ENCODE measurements at regions not wholly inside any gene's neighbourhood (a gene's known extent, or its start where the extent isn't known, plus 50 kb on each side); places are given as distances from the start of the nearest gene placed in this dataset.

- no peak for DNase-seq (ENCODE audit: low read depth in 2 of 2)
Observed at GRCh38 chr1:216823731-216824130, 100.5 kb upstream of the ESRRG start.

- DNase-seq (ENCODE audit: low read depth in 2 of 2): no peak
Observed at GRCh38 chr1:216822480-216822879, 99.3 kb upstream of the ESRRG start.

GRCh38 chr1:216820345-216820744, 97.1 kb upstream of the ESRRG start:
- no peak for DNase-seq (ENCODE audit: low read depth in 2 of 2)

- no peak for DNase-seq (ENCODE audit: low read depth in 2 of 2)
Observed at GRCh38 chr1:216818284-216818683, 95.1 kb upstream of the ESRRG start.

GRCh38 chr1:216815260-216816131, 92.3 kb upstream of the ESRRG start:
- DNase-seq (ENCODE audit: low read depth in 2 of 2): peak in 1 of 2 donors; percentile 43

- no peak for DNase-seq (ENCODE audit: low read depth in 2 of 2)
Observed at GRCh38 chr1:216814576-216815259, 91.5 kb upstream of the ESRRG start.

- no peak for DNase-seq (ENCODE audit: low read depth in 2 of 2)
Observed at GRCh38 chr1:216812966-216813365, 89.7 kb upstream of the ESRRG start.

GRCh38 chr1:216809649-216810048, 86.4 kb upstream of the ESRRG start:
- no peak for DNase-seq (ENCODE audit: low read depth in 2 of 2)

- no peak for DNase-seq (ENCODE audit: low read depth in 2 of 2)
Observed at GRCh38 chr1:216807696-216808095, 84.5 kb upstream of the ESRRG start.

- no peak for DNase-seq (ENCODE audit: low read depth in 2 of 2)
Observed at GRCh38 chr1:216805953-216806352, 82.7 kb upstream of the ESRRG start.

GRCh38 chr1:216805233-216805632, 82.0 kb upstream of the ESRRG start:
- no peak for DNase-seq (ENCODE audit: low read depth in 2 of 2)

- DNase-seq (ENCODE audit: low read depth in 2 of 2): no peak
Observed at GRCh38 chr1:216804111-216804510, 80.9 kb upstream of the ESRRG start.

- no peak for DNase-seq (ENCODE audit: low read depth in 2 of 2)
Observed at GRCh38 chr1:216794586-216794985, 71.4 kb upstream of the ESRRG start.

- no peak for DNase-seq (ENCODE audit: low read depth in 2 of 2)
Observed at GRCh38 chr1:216793973-216794372, 70.7 kb upstream of the ESRRG start.

GRCh38 chr1:216793303-216793702, 70.1 kb upstream of the ESRRG start:
- DNase-seq (ENCODE audit: low read depth in 2 of 2): no peak

- no peak for DNase-seq (ENCODE audit: low read depth in 2 of 2)
Observed at GRCh38 chr1:216788671-216789070, 65.4 kb upstream of the ESRRG start.

GRCh38 chr1:216785737-216786136, 62.5 kb upstream of the ESRRG start:
- DNase-seq (ENCODE audit: low read depth in 2 of 2): no peak

GRCh38 chr1:216785221-216785620, 62.0 kb upstream of the ESRRG start:
- no peak for DNase-seq (ENCODE audit: low read depth in 2 of 2)

GRCh38 chr1:216779686-216780085, 56.5 kb upstream of the ESRRG start:
- no peak for DNase-seq (ENCODE audit: low read depth in 2 of 2)

GRCh38 chr1:216778737-216779136, 55.5 kb upstream of the ESRRG start:
- DNase-seq (ENCODE audit: low read depth in 2 of 2): no peak

GRCh38 chr1:216777148-216777547, 53.9 kb upstream of the ESRRG start:
- DNase-seq (ENCODE audit: low read depth in 2 of 2): no peak
